ENCODE measurements at regions not wholly inside any gene's neighbourhood (a gene's known extent, or its start where the extent isn't known, plus 50 kb on each side); places are given as distances from the start of the nearest gene placed in this dataset.
A peak's percentile ranks its signal among the peaks of the same experiment; 100 is the strongest.

DNA sequence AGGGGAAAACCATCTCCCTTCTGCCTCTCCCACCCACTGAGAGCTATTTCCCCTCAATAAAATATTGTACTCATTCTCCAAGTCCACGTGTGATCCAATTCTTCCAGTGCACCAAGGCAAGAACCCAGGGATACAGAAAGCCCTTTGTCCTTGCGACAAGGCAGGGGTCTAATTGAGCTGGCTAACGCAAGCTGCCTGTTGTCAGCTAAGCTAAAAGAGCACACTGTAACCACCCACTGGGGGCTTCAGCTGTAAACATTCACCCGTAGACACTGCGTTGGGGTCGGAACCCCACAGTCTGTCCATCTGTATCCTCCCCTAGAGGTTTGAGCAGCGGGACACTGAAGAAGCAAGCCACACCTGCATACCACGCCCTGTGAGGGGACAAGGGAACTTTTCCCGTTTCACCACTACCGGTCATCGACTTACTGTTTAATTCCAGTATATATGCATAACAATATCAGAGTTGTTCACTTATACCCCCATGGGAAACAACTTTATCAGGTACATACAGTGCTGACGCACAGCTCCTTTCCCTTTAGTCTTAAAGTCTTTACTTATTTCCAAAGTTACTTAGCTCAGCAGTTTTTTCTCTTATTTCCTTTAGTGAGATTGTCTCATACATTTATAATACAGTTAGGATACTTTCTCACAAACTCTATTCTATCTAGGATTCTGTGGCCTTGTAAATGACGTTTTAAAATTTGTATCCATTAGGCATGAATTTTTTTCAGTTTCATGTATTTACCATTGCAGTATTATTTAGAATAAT lies 721.6 kb downstream of the ANKRD7 start:
- CTCF ChIA-PET: interaction anchor here (0.9 kb wide), 1 partner anchor 18 kb away, joined by 3 read pairs; no protein-coding TSS in a partner anchor
- 93% methylated on average over 3 of the region's 13 CpGs; no CpG with 5 or more reads in 1 of the 2 experiments for WGBS, 2 experiments (ENCODE audit: extremely low coverage in 2 of 2, insufficient read length in 1 of 2)
- no peak overlapping the region for H2AFZ ChIP-seq (replicated peaks; ENCODE audit: low read length, poor library complexity)

More for the DNA sequence above, 721.6 kb downstream of the ANKRD7 start:
- Histone ChIP-seq H3K4me1 (ENCODE audit: control insufficient read depth, insufficient read depth, low read length) (no peaks in the 10 kb centered on the region), H2AK5ac (ENCODE audit: low read depth, low read length) (no peak overlapping the region), H3K27ac (ENCODE audit: insufficient read depth, low read length) (no peak overlapping the region), H4K5ac (ENCODE audit: low read depth, low read length) (no peak overlapping the region), H3K36me3 (ENCODE audit: control insufficient read depth, insufficient read depth, low read length) (no peaks in the 10 kb centered on the region), H3K4ac (ENCODE audit: low read depth, low read length) (no peak overlapping the region), H3K4me2 (ENCODE audit: low read depth, low read length) (no peak overlapping the region), H3K9ac (ENCODE audit: low read depth, low read length) (no peak overlapping the region), H3K27me3 (ENCODE audit: control insufficient read depth, insufficient read depth, low read length) (no peaks in the 10 kb centered on the region), H2BK20ac (ENCODE audit: low read depth, low read length) (no peak overlapping the region), H4K8ac (ENCODE audit: low read depth in 2 of 2, low read length in 2 of 2) (no peak overlapping the region), H3K18ac (ENCODE audit: low read depth, low read length) (no peak overlapping the region), H3K79me1 (ENCODE audit: low read depth in 1 of 2, low read length in 2 of 2) (no peaks in the 10 kb centered on the region), H3K14ac (replicated peaks; ENCODE audit: low read depth, low read length) (no peak overlapping the region), H3K56ac (ENCODE audit: extremely low read depth, insufficient read depth, low read length) (no peak overlapping the region), H2BK120ac (ENCODE audit: low read depth, low read length) (no peak overlapping the region), H3K4me3 (ENCODE audit: insufficient read depth, low read depth, low read length) (no peak overlapping the region), H3K23ac (ENCODE audit: low read depth, low read length) (no peak overlapping the region), H3K9me3 (ENCODE audit: control insufficient read depth, insufficient read depth, low read length) (peaks cover 5% of the 10 kb centered on the region; the same call in 1 of the 2 replicates), H2BK15ac (ENCODE audit: low read depth, low read length) (no peak overlapping the region), H4K20me1 (ENCODE audit: insufficient read depth, low read length) (no peaks in the 10 kb centered on the region), H4K91ac (ENCODE audit: insufficient read depth, low read depth, low read length) (no peak overlapping the region), H2BK5ac (ENCODE audit: low read depth, low read length, poor library complexity, severe bottlenecking) (no peak overlapping the region), H3K9me1 (ENCODE audit: insufficient read depth, low read length) (no peaks in the 10 kb centered on the region), H2AK9ac (replicated peaks; ENCODE audit: low read depth, low read length, poor library complexity) (no peak overlapping the region)
- BruUV-seq (replicated peaks): no TSS peak
- dilution Hi-C loops (cut with HindIII; ENCODE audit: low sequenced_read_pairs, unreplicated experiment) (no loop called here), intact Hi-C loops (cut with micrococcal nuclease) (no loop called here), in situ Hi-C loops (cut with MboI; ENCODE audit: low sequenced_read_pairs) (no loop called here)
- no peak for TF ChIP-seq CEBPB (IDR thresholded peaks at IDR 0.05; ENCODE audit: low read depth, low read length)
- TF ChIP-seq SMC3 (IDR thresholded peaks at IDR 0.05; ENCODE audit: low read depth, low read length): no peak
- TF ChIP-seq, protein P1, sequence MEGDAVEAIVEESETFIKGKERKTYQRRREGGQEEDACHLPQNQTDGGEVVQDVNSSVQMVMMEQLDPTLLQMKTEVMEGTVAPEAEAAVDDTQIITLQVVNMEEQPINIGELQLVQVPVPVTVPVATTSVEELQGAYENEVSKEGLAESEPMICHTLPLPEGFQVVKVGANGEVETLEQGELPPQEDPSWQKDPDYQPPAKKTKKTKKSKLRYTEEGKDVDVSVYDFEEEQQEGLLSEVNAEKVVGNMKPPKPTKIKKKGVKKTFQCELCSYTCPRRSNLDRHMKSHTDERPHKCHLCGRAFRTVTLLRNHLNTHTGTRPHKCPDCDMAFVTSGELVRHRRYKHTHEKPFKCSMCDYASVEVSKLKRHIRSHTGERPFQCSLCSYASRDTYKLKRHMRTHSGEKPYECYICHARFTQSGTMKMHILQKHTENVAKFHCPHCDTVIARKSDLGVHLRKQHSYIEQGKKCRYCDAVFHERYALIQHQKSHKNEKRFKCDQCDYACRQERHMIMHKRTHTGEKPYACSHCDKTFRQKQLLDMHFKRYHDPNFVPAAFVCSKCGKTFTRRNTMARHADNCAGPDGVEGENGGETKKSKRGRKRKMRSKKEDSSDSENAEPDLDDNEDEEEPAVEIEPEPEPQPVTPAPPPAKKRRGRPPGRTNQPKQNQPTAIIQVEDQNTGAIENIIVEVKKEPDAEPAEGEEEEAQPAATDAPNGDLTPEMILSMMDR (conservative IDR thresholded peaks at IDR 0.05; ENCODE audit: low read depth, low read length): no peak
- no peak for TF ChIP-seq RFX5 (IDR thresholded peaks at IDR 0.05; ENCODE audit: low read depth, low read length)
- TF ChIP-seq MAFK (IDR thresholded peaks at IDR 0.05; ENCODE audit: low read depth, low read length): peak; percentile 68
- no peak for TF ChIP-seq RAD21 (IDR thresholded peaks at IDR 0.05; ENCODE audit: low read length)
- no peak for TF ChIP-seq BHLHE40 (IDR thresholded peaks at IDR 0.05; ENCODE audit: low read depth, low read length)
- TF ChIP-seq RCOR1 (IDR thresholded peaks at IDR 0.05; ENCODE audit: insufficient replicate concordance, low read length): no peak
- POLR2A ChIA-PET (ENCODE audit: unreplicated experiment): no interaction called here
- ATAC-seq (ENCODE audit: low read depth): no peak
- no peak for DNase-seq

Measured in IMR-90 (cell line).